ENCODE measurements at regions not wholly inside any gene's neighbourhood (a gene's known extent, or its start where the extent isn't known, plus 50 kb on each side); places are given as distances from the start of the nearest gene placed in this dataset.

DNA sequence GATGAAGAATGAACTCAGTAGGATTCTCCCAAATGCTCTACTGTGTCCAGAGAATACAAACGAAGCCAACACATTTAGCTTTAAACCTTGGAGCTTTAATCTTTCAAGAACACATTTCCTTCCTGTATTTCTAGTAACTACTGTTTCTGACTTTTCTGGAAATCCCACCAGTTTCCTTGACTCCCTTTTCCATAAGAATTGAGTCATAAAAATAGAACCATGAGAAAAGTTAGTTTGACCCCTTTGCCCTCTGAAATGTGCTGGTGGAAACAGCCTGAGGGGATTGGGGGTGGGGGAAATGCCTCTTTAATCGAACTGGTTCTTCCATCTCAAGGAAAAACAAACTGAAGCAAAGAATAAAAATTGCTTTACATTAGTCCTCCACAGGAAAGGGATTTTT, 123.9 kb downstream of the TMEM17 start (continued):
- TF ChIP-seq, protein P1, sequence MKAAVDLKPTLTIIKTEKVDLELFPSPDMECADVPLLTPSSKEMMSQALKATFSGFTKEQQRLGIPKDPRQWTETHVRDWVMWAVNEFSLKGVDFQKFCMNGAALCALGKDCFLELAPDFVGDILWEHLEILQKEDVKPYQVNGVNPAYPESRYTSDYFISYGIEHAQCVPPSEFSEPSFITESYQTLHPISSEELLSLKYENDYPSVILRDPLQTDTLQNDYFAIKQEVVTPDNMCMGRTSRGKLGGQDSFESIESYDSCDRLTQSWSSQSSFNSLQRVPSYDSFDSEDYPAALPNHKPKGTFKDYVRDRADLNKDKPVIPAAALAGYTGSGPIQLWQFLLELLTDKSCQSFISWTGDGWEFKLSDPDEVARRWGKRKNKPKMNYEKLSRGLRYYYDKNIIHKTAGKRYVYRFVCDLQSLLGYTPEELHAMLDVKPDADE (conservative IDR thresholded peaks at IDR 0.05; ENCODE audit: control insufficient read depth, low read depth, low read length), result no peak
- TF ChIP-seq ZFX (CRISPR knock-in tag; IDR thresholded peaks at IDR 0.05), result no peak
- TF ChIP-seq, protein P2, sequence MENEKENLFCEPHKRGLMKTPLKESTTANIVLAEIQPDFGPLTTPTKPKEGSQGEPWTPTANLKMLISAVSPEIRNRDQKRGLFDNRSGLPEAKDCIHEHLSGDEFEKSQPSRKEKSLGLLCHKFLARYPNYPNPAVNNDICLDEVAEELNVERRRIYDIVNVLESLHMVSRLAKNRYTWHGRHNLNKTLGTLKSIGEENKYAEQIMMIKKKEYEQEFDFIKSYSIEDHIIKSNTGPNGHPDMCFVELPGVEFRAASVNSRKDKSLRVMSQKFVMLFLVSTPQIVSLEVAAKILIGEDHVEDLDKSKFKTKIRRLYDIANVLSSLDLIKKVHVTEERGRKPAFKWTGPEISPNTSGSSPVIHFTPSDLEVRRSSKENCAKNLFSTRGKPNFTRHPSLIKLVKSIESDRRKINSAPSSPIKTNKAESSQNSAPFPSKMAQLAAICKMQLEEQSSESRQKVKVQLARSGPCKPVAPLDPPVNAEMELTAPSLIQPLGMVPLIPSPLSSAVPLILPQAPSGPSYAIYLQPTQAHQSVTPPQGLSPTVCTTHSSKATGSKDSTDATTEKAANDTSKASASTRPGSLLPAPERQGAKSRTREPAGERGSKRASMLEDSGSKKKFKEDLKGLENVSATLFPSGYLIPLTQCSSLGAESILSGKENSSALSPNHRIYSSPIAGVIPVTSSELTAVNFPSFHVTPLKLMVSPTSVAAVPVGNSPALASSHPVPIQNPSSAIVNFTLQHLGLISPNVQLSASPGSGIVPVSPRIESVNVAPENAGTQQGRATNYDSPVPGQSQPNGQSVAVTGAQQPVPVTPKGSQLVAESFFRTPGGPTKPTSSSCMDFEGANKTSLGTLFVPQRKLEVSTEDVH (IDR thresholded peaks at IDR 0.05; ENCODE audit: low read depth, partially characterized antibody), result no peak
- TF ChIP-seq HNRNPUL1 (IDR thresholded peaks at IDR 0.05; ENCODE audit: low read length), result no peak

DNA sequence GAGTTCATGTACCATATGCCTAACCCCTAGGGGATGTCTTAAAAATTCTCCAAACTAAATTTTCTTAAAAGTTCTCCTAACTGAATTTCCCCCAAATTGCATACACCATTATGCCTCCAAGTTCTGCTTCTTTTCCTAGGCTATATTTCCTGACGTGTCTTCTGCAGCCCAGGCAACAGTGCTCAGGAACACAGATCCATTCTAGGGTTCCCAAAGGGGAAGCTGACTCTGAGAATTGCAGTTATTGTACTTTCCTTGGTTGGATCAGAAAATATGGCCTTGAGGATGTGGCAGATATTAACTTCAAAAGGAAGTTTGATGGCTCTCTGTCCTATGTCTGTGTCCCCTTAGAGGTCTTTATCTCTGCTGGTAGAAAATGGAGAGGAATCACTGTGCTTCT, 124.3 kb downstream of the TMEM17 start:
- FAIRE-seq, result no peak
- Histone ChIP-seq H3K9me1 (ENCODE audit: control insufficient read depth, insufficient read depth, low read length) (no peaks in the 10 kb centered on the region), H3K79me2 (ENCODE audit: control insufficient read depth, insufficient read depth, low read length) (no peaks in the 10 kb centered on the region), H3K4me2 (ENCODE audit: insufficient read depth, low read length) (no peak overlapping the region), H4K20me1 (replicated peaks; ENCODE audit: control insufficient read depth, insufficient read depth, low read length) (no peaks in the 10 kb centered on the region), H3K9me3 (replicated peaks; ENCODE audit: control insufficient read depth, insufficient read depth, low read depth, low read length) (no peaks in the 10 kb centered on the region; the same call in 1 of the 2 replicates), H3K27ac (ENCODE audit: extremely low read depth, low read depth, low read length) (no peak overlapping the region), H2AFZ (ENCODE audit: low read depth, low read length) (no peak overlapping the region), H3K4me1 (replicated peaks in 1 of 2; ENCODE audit: control insufficient read depth in 2 of 2, insufficient read depth in 2 of 2, low read length in 2 of 2) (peaks cover 0 to 5% of the 10 kb centered on the region in 2 experiments; a peak in 1 of 5 replicates), H3K9ac (ENCODE audit: insufficient read depth in 1 of 2, low read depth in 2 of 2, low read length in 2 of 2) (no peak overlapping the region), H3K36me3 (ENCODE audit: control insufficient read depth, insufficient read depth, low read length) (no peaks in the 10 kb centered on the region; the same call in 2 of the 3 replicates), H3K27me3 (ENCODE audit: control insufficient read depth in 2 of 2, insufficient read depth in 2 of 2, low read length in 2 of 2) (no peaks in the 10 kb centered on the region), H3K4me3 (no peak overlapping the region)
- ATAC-seq, result peak; percentile 36; the same call in 2 of the 3 replicates
- no TSS peak for BruUV-seq (replicated peaks)
- intact Hi-C loops (cut with micrococcal nuclease), result no loop called here
- in situ Hi-C loops (cut with MboI), result no loop called here
- 31% methylated on average over 1 of the region's 1 CpG for WGBS (ENCODE audit: insufficient coverage, low coverage, missing lambda C conversion rate)
- POLR2A ChIA-PET, result no interaction called here
- TF ChIP-seq SLC30A9 (CRISPR knock-in tag; IDR thresholded peaks at IDR 0.05), result no peak
- TF ChIP-seq, protein P3, sequence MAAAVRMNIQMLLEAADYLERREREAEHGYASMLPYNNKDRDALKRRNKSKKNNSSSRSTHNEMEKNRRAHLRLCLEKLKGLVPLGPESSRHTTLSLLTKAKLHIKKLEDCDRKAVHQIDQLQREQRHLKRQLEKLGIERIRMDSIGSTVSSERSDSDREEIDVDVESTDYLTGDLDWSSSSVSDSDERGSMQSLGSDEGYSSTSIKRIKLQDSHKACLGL (CRISPR knock-in tag; IDR thresholded peaks at IDR 0.05; ENCODE audit: borderline replicate concordance, poor library complexity, severe bottlenecking), result no peak
- TF ChIP-seq, protein P4, sequence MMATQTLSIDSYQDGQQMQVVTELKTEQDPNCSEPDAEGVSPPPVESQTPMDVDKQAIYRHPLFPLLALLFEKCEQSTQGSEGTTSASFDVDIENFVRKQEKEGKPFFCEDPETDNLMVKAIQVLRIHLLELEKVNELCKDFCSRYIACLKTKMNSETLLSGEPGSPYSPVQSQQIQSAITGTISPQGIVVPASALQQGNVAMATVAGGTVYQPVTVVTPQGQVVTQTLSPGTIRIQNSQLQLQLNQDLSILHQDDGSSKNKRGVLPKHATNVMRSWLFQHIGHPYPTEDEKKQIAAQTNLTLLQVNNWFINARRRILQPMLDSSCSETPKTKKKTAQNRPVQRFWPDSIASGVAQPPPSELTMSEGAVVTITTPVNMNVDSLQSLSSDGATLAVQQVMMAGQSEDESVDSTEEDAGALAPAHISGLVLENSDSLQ (IDR thresholded peaks at IDR 0.05), result no peak
- TF ChIP-seq, protein P5, sequence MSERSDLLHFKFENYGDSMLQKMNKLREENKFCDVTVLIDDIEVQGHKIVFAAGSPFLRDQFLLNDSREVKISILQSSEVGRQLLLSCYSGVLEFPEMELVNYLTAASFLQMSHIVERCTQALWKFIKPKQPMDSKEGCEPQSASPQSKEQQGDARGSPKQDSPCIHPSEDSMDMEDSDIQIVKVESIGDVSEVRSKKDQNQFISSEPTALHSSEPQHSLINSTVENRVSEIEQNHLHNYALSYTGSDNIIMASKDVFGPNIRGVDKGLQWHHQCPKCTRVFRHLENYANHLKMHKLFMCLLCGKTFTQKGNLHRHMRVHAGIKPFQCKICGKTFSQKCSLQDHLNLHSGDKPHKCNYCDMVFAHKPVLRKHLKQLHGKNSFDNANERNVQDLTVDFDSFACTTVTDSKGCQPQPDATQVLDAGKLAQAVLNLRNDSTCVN (CRISPR knock-in tag; IDR thresholded peaks at IDR 0.05), result no peak
- TF ChIP-seq, protein P6, sequence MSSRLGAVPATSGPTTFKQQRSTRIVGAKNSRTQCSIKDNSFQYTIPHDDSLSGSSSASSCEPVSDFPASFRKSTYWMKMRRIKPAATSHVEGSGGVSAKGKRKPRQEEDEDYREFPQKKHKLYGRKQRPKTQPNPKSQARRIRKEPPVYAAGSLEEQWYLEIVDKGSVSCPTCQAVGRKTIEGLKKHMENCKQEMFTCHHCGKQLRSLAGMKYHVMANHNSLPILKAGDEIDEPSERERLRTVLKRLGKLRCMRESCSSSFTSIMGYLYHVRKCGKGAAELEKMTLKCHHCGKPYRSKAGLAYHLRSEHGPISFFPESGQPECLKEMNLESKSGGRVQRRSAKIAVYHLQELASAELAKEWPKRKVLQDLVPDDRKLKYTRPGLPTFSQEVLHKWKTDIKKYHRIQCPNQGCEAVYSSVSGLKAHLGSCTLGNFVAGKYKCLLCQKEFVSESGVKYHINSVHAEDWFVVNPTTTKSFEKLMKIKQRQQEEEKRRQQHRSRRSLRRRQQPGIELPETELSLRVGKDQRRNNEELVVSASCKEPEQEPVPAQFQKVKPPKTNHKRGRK (tag; IDR thresholded peaks at IDR 0.05), result no peak
- no peak for DNase-seq (ENCODE audit: extremely low read depth in 1 of 4, low spot score in 3 of 4)
- CTCF ChIA-PET (ENCODE audit: low intra/inter-chr PET ratio), result no interaction called here
